ENCODE measurements at regions not wholly inside any gene's neighbourhood (a gene's known extent, or its start where the extent isn't known, plus 50 kb on each side); places are given as distances from the start of the nearest gene placed in this dataset.
"Not testable (repeated sequence)": the region's sequence is repeated elsewhere in the genome, so short reads cannot be mapped to it uniquely, and the experiment has no call there.

GRCh38 chr9:67418496-67419079 is 426.2 kb upstream of the SPATA31A3 start:
- ATAC-seq, result peak; percentile 79

GRCh38 chr9:67417341-67417983 is 425.1 kb upstream of the SPATA31A3 start:
- ATAC-seq, result peak; percentile 22

- ATAC-seq, result not testable (repeated sequence)
Measured at GRCh38 chr9:67416639-67417038, 424.3 kb upstream of the SPATA31A3 start.

GRCh38 chr9:67410606-67411220 is 418.4 kb upstream of the SPATA31A3 start:
- ATAC-seq, result peak; percentile 91

- not testable (repeated sequence) for ATAC-seq
Measured at GRCh38 chr9:67403739-67404138, 411.4 kb upstream of the SPATA31A3 start.

- not testable (repeated sequence) for ATAC-seq
Measured at GRCh38 chr9:67397731-67398130, 405.4 kb upstream of the SPATA31A3 start.

- peak; percentile 63 for ATAC-seq
Measured at GRCh38 chr9:67394782-67395181, 402.4 kb upstream of the SPATA31A3 start.

- not testable (repeated sequence) for ATAC-seq
Measured at GRCh38 chr9:67394038-67394437, 401.7 kb upstream of the SPATA31A3 start.

GRCh38 chr9:67369664-67370063 is 377.3 kb upstream of the SPATA31A3 start:
- ATAC-seq, result not testable (repeated sequence)

- ATAC-seq, result not testable (repeated sequence)
Measured at GRCh38 chr9:67362325-67362724, 370.0 kb upstream of the SPATA31A3 start.

GRCh38 chr9:67353961-67354360 is 361.6 kb upstream of the SPATA31A3 start:
- ATAC-seq, result peak; percentile 48

GRCh38 chr9:67349424-67349759 is 357.0 kb upstream of the SPATA31A3 start:
- ATAC-seq, result not testable (repeated sequence)

- peak; percentile 45 for ATAC-seq
Measured at GRCh38 chr9:67348562-67349423, 356.4 kb upstream of the SPATA31A3 start.

GRCh38 chr9:67348094-67348493 is 355.7 kb upstream of the SPATA31A3 start:
- not testable (repeated sequence) for ATAC-seq

- ATAC-seq, result not testable (repeated sequence)
Measured at GRCh38 chr9:67339216-67339615, 346.9 kb upstream of the SPATA31A3 start.

- not testable (repeated sequence) for ATAC-seq
Measured at GRCh38 chr9:67338201-67338600, 345.9 kb upstream of the SPATA31A3 start.

GRCh38 chr9:67334727-67335572 is 342.6 kb upstream of the SPATA31A3 start:
- peak; percentile 86 for ATAC-seq

GRCh38 chr9:67331634-67332033 is 339.3 kb upstream of the SPATA31A3 start:
- not testable (repeated sequence) for ATAC-seq

GRCh38 chr9:67313409-67313808 is 321.1 kb upstream of the SPATA31A3 start:
- not testable (repeated sequence) for ATAC-seq

GRCh38 chr9:67312504-67312903 is 320.2 kb upstream of the SPATA31A3 start:
- ATAC-seq, result not testable (repeated sequence)

GRCh38 chr9:67307109-67307508 is 314.8 kb upstream of the SPATA31A3 start:
- ATAC-seq, result not testable (repeated sequence)

- not testable (repeated sequence) for ATAC-seq
Measured at GRCh38 chr9:67288797-67289196, 296.4 kb upstream of the SPATA31A3 start.
